ENCODE measurements at regions not wholly inside any gene's neighbourhood (a gene's known extent, or its start where the extent isn't known, plus 50 kb on each side); places are given as distances from the start of the nearest gene placed in this dataset.

- TF ChIP-seq KLF9 (tag by site-specific recombination; IDR thresholded peaks at IDR 0.05; ENCODE audit: low read depth) (no peak), ZBTB48 (tag by site-specific recombination; IDR thresholded peaks at IDR 0.05) (no peak), SP3 (tag by site-specific recombination; IDR thresholded peaks at IDR 0.05) (no peak), ZIC2 (tag by site-specific recombination; IDR thresholded peaks at IDR 0.05) (peak; percentile 96), ZBTB21 (tag by site-specific recombination; IDR thresholded peaks at IDR 0.05) (no peak), ZNF174 (tag by site-specific recombination; IDR thresholded peaks at IDR 0.05) (no peak), ZNF248 (tag by site-specific recombination; IDR thresholded peaks at IDR 0.05) (no peak), ZNF777 (tag by site-specific recombination; IDR thresholded peaks at IDR 0.05; ENCODE audit: borderline replicate concordance) (no peak), GLIS2 (tag by site-specific recombination; IDR thresholded peaks at IDR 0.05) (peak; percentile 21; the same call in 1 of the 2 replicates), ZNF23 (tag by site-specific recombination; IDR thresholded peaks at IDR 0.05; ENCODE audit: borderline replicate concordance) (no peak), ZNF350 (tag by site-specific recombination; IDR thresholded peaks at IDR 0.05) (no peak)
- ChIA-PET POLR2A (interaction anchor here (1.2 to 1.4 kb wide), 2 partner anchors 35 to 128 kb away, joined by 3 to 5 read pairs; no protein-coding TSS in a partner anchor), CTCF (interaction anchor here (0.7 to 0.9 kb wide), 3 partner anchors 8 to 197 kb away, joined by 3 to 5 read pairs (median 3); no protein-coding TSS in a partner anchor)
- no peak overlapping the region for H3K4me3 ChIP-seq (ENCODE audit: low read depth, low read length)
- H3K27ac ChIP-seq (ENCODE audit: extremely low read depth, low read depth, low read length) = no peak overlapping the region
- no peaks in the 10 kb centered on the region for H3K9me3 ChIP-seq (ENCODE audit: control insufficient read depth, insufficient read depth, low read depth, low read length)
- peaks cover 6% of the 10 kb centered on the region; the same call in 1 of the 2 replicates for H3K4me1 ChIP-seq (ENCODE audit: control insufficient read depth, insufficient read depth, low read length)
- H3K36me3 ChIP-seq (ENCODE audit: control insufficient read depth in 2 of 2, insufficient read depth in 1 of 2, low read length in 2 of 2) = peaks cover 0 to 3% of the 10 kb centered on the region in 2 experiments; a peak in 1 of 3 replicates
Measured at GRCh38 chr17:77321649-77322513, 181.1 kb downstream of the SEC14L1 start.

- CTCF ChIA-PET = interaction anchor here (0.7 to 1.7 kb wide), 5 partner anchors 9 to 172 kb away, joined by 4 to 5 read pairs (median 5); no protein-coding TSS in a partner anchor
- no peak overlapping the region for H3K4me3 ChIP-seq (ENCODE audit: low read depth, low read length)
- no peaks in the 10 kb centered on the region for H3K9me3 ChIP-seq (ENCODE audit: control insufficient read depth, insufficient read depth, low read depth, low read length)
- H3K36me3 ChIP-seq (ENCODE audit: control insufficient read depth in 2 of 2, insufficient read depth in 1 of 2, low read length in 2 of 2) = peaks cover 0 to 3% of the 10 kb centered on the region in 2 experiments; a peak in 1 of 3 replicates
- peak overlapping the region; percentile 54 for H3K27ac ChIP-seq (ENCODE audit: extremely low read depth, low read depth, low read length)
- H3K4me1 ChIP-seq (ENCODE audit: control insufficient read depth, insufficient read depth, low read length) = peaks cover 6% of the 10 kb centered on the region; the same call in 1 of the 2 replicates
- POLR2A ChIA-PET = interaction anchor here (0.6 to 1.4 kb wide), 6 partner anchors 9 to 142 kb away, joined by 3 to 5 read pairs (median 3); no protein-coding TSS in a partner anchor
- TF ChIP-seq SP7 (tag by site-specific recombination; IDR thresholded peaks at IDR 0.05) = peak; percentile 69; the same call in 1 of the 2 replicates
- TF ChIP-seq SP2 (tag by site-specific recombination; IDR thresholded peaks at IDR 0.05) = peak; percentile 72
- TF ChIP-seq ZBTB17 (tag by site-specific recombination; IDR thresholded peaks at IDR 0.05) = no peak
- peak; percentile 83 for TF ChIP-seq ZIC2 (tag by site-specific recombination; IDR thresholded peaks at IDR 0.05)
- TF ChIP-seq ZNF366 (tag by site-specific recombination; conservative IDR thresholded peaks at IDR 0.05) = 0 out of 2 replicates have a peak, but pooled peaks have one; percentile 21
- TF ChIP-seq KLF1 (tag by site-specific recombination; IDR thresholded peaks at IDR 0.05) = peak; percentile 44
- 0 out of 2 replicates have a peak, but pooled peaks have one; percentile 46 for TF ChIP-seq ZNF548 (tag by site-specific recombination; IDR thresholded peaks at IDR 0.05)
- TF ChIP-seq ZNF629 (tag by site-specific recombination; IDR thresholded peaks at IDR 0.05) = peak; percentile 55; the same call in 1 of the 2 replicates
- TF ChIP-seq PRDM10 (tag by site-specific recombination; IDR thresholded peaks at IDR 0.05) = no peak
- TF ChIP-seq HIC1 (tag by site-specific recombination; IDR thresholded peaks at IDR 0.05) = peak; percentile 66; the same call in 1 of the 2 replicates
- peak; percentile 94 for TF ChIP-seq KLF17 (tag by site-specific recombination; IDR thresholded peaks at IDR 0.05)
- peak; percentile 80 for TF ChIP-seq INSM2 (tag by site-specific recombination; IDR thresholded peaks at IDR 0.05)
- TF ChIP-seq ZNF600 (tag by site-specific recombination; IDR thresholded peaks at IDR 0.05) = peak; percentile 89
- peak; percentile 77 for TF ChIP-seq GLIS2 (tag by site-specific recombination; IDR thresholded peaks at IDR 0.05)
Measured at GRCh38 chr17:77322514-77323412, 182.0 kb downstream of the SEC14L1 start.
